Germinal center (tissue), 1 donor: ENCODE measurements at regions not wholly inside any gene's neighbourhood (a gene's known extent, or its start where the extent isn't known, plus 50 kb on each side); places are given as distances from the start of the nearest gene placed in this dataset.
"Not testable (repeated sequence)": the region's sequence is repeated elsewhere in the genome, so short reads cannot be mapped to it uniquely, and the experiment has no call there.

Source experiments
- DNase-seq: peaks from one replicate; pipeline ENCODE4 v3.0.0; 2012; ENCODE audit warnings: mixed read lengths, low spot score

DNA sequence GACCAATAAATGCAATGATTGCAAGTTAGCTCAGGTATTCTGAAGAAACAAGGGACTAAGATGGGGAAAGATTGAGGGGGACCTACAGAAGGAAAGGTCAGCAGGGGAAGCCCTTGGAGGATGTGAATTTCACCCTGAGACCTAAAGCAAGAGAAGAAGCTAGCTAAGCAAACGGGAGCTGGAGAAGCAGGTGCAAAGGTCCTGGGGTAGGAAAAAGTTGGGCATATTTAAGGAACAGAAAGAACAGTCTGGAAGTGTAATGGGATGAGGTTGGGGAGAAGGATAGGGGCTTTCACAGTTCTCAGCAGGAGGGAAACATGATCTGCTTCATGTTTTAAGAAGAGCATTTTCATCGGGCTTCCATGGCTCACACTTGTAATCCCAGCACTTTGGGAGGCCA lies 89.7 kb upstream of the SLC45A1 start:
- no peak for DNase-seq

- not testable (repeated sequence) for DNase-seq
These were observed 90.2 kb upstream of the SLC45A1 start for GRCh38 chr1:8227674-8228073.

DNA sequence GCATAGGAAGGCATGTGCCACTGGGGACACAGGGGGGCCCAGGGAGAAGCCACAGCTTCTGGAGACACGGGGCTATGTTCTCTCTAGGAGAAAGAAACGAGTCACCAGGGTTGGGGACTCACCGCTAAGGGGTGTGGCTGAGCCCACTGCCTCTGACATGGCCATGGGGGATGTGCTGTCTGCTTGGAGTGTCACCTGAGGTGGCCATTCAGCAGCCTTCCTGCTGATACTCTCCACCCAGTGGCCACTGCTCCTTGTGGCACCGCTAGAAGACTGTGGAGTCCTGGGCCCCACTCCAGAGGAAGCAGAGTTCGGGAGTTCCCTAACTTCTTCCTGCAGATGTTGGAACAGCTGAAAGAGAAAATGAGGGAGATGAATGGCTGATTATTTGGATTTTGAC lies 91.2 kb upstream of the SLC45A1 start:
- no peak for DNase-seq

- DNase-seq: not testable (repeated sequence)
These were observed 91.9 kb upstream of the SLC45A1 start for GRCh38 chr1:8226024-8226423.

DNA sequence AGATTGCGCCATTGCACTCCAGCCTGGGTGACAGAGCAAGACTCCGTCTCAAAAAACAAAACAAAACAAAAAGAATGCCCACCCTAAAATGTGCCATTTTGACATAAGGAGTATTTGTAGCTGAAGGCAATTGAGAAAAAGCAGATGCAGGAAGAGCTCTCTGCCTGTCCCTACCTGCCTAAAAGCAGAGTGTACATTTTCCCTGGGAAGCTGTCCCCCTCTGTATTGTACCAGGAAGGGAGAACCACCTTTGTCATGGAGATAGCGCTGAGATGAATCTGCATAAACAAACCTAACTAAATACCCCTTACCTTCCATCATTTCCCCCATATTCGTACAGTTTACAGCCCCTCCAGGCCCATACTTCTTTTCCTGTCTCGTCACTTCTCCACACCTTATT lies 94.4 kb upstream of the SLC45A1 start:
- no peak for DNase-seq

- no peak for DNase-seq
These were observed 95.1 kb upstream of the SLC45A1 start for GRCh38 chr1:8222789-8223188.

GRCh38 chr1:8219530-8219929 lies 98.4 kb upstream of the SLC45A1 start:
- DNase-seq: no peak

DNA sequence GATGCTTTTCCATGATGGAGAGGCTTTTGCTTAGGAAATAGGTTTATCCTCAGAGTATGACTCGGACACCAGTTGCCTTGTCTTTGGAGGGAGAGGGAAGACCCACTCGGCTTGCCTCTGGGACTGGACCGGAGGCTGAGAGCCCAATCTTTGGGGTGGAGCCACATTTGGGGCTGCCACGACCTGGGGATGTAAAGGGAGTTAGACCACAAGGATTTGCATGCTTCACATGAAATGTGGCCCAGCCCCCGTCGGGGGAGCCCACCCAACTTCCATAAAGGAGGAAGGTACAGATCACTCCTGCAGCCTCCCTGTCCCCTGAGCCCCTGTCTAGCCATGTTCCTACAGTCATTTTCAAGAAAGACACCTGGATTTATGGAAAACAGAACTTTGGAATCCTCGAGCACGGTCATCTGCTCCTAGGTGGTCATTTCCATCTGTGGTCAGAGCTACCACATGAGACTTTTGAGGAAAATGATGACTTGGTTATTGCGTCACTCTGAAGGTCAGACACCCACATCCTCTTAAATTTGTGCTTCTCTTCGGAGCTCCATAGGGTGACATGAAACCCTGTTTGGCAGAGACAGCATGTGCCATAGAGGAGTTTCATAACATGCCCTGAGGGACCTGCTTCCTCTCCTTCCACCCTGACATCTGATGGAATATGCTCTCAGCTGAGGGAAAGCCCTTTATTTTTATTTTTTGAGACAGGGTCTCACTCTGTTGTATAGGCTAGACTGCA lies 99.4 kb upstream of the SLC45A1 start:
- no peak for DNase-seq

- no peak for DNase-seq
These were observed 100.1 kb upstream of the SLC45A1 start for GRCh38 chr1:8217809-8218208.

DNA sequence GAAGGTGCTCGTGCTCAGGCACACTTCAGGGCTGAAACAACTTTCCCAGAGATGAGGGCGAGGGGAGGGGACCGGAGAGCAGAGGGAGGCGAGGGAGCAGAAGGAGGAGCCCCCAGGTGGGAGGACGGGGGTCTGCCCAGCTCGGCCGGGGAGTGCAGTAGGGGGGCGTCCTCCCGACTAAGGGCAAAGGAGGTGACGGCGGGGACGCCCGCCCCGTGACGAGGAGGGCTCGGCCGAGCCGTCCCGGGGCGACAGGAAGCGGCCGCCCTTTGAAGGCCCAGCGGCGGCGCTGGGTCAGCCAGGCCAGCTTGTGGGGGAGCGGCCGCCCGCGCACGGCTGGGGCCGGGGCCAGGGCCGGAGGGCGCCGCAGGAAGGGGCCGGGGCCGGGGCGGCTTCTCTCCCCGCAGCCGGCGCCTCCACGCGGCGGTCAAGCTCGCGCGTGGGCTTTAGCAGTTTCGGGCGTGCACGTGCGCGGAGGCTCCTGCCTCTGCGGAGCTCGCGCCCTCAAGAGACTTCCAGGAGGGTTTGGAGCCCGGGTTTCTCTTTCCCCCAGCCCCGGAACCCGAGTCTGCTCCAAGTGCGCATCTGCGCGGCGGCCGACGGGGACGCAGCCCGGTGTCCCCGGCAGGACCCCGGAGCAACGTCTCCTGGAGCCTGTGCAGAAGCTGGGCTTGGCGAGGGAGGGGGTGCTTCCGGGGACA lies 100.8 kb upstream of the SLC45A1 start:
- DNase-seq: no peak

DNA sequence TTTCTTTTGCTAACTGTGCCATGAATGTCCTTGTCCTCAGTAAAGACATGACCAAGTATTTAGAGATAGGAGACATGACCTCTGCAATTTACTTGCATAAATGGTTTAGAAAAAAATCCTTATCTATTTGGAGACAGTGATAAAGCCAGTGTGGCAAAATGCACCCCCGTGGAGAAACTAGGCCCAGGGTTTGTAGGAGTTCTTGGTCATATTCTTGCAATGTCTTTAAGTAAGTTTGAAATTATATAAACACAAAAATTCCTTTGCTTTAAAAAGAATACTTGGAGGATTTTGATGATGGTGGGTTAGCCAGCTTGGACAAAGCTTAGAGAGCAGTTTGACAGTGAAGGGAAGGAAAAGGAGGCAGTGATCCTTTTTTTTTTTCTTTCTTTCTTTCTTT lies 101.9 kb upstream of the SLC45A1 start:
- no peak for DNase-seq

GRCh38 chr1:8214501-8215173 lies 103.3 kb upstream of the SLC45A1 start:
- DNase-seq: no peak

GRCh38 chr1:8213676-8214075 lies 104.2 kb upstream of the SLC45A1 start:
- DNase-seq: no peak

- DNase-seq: no peak
These were observed 104.8 kb upstream of the SLC45A1 start for GRCh38 chr1:8213136-8213535.

- DNase-seq: no peak
These were observed 105.3 kb upstream of the SLC45A1 start for GRCh38 chr1:8212580-8213031.

- DNase-seq: no peak
These were observed 105.9 kb upstream of the SLC45A1 start for GRCh38 chr1:8211883-8212579.

DNA sequence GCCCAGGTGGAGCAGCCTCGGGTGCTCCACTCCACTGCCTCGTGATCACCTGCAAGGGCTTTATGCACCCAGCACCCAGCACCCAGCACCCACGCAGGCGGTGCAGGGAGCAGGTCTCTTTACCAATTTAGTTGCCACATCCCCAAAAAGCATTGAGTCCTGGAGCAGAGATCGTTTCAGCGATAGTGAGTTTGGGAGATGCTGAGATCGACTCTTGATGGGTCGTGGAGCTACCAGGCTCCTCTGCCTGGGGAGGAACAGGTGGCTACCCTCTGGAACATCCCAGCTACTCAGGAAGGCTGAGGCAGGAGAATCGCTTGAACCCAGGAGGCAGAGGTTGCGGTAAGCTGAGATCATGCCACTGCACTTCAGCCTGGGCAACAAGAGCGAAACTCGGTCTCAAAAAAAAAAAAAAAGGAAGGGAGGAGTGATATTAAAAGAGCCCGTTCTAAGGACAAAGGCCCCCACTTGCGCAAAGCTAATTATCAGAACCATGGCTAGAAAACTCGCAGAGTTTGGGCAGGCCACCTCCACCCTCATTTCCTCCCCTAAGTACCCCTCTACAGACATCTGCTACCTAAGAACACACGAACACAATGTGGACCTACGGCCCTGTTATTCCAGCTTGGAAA lies 106.5 kb upstream of the SLC45A1 start:
- no peak for DNase-seq

DNA sequence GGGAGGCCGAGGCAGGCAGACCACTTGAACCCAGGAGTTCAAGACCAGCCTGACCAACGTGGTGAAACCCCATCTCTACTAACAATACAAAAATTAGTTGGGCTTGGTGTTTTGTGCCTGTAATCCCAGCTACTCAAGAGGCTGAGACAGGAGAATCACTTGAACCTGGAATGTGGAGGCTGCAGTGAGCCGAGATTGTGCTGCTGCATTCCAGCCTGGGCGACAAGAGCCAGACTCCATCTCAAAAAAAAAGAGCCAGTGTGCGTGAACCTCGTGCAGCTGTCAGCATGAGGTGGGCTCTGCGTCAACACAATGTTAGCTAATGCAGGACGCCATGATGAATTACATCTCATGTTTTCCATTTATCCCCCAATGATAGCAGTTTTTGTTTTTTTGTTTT lies 110.7 kb upstream of the SLC45A1 start:
- DNase-seq: no peak

DNA sequence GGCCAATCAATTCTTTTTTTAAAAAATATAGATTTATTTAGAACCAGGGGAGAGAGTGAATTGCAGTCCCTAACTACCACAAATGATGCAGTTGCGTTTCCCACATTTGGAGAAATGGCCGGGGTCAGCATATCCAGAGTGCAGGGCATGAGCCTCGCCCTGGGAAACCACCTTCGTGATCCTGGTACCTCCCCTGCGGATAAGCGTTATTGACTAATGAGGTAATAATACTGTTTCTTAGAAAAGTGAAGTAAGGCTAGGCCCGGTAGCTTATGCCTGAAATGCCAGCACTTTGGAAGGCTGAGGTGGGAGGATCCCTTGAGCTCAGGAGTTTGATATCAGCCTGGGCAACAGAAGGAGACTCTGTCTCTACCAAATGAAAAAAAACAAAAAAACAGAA lies 111.5 kb upstream of the SLC45A1 start:
- DNase-seq: no peak

- no peak for DNase-seq
These were observed 112.1 kb upstream of the SLC45A1 start for GRCh38 chr1:8205771-8206170.

DNA sequence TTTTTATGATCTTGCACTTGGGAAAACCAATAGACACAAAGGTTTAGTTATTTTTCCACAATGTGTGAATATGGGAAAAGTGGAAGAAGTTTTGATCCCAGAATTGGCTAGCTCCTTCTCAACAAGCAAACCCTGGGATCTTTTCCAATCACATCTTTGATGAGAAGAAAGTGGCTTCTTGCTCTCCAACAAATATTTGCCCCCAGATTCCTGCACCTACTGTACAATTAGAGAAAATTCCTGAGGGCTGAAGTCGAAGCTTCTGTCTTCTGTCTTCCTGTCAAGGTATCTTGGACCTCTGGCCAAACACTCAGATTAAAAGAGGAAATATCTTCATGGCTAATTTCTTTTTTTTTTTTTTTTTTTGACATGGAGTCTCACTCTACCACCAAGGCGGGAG lies 113.1 kb upstream of the SLC45A1 start:
- no peak for DNase-seq

DNA sequence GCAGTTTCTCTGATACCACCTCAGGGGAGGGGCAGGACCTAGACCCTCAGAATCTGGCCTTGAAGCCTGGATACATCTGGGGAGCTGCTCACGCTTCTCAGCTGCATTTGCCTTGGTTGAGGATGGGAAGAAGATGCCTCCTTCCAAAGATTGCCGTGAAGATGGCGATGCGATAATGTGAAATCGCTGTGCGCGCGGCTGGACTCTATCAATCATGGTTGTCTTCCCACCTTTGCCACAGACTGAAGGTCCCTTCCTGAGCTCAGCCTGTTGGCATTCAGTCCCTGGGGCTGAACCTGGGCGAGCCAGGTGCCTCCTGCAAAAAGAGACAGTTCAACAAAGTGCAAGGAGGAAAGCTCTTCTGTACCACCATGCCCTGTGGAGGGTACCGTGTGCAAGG lies 114.4 kb upstream of the SLC45A1 start:
- no peak for DNase-seq
